ENCODE measurements at regions not wholly inside any gene's neighbourhood (a gene's known extent, or its start where the extent isn't known, plus 50 kb on each side); places are given as distances from the start of the nearest gene placed in this dataset.
A peak's percentile ranks its signal among the peaks of the same experiment; 100 is the strongest.

DNA sequence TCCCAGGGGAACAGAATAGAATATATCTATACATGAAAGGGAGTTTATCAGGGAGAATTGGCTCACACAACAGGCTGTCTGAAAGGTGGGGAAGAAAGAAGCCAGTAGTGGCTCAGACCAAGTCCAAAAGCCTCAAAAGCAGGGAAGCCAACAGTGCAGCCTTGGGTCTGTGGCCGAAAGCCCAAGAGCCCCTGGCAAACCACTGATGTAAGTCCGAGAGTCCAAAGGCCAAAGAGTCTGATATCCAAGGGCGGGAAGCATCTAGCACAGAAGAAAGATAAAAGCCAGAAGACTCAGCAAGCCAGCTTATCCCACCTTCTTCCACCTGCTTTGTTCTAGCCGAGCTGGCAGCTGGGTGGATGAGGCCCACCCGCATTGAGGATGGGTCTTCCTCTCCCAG, 172.5 kb downstream of the CCDC71L start:
- Histone ChIP-seq H3K36me3 (no peaks in the 10 kb centered on the region), H3K9me3 (no peaks in the 10 kb centered on the region), H3K4me3 (no peak overlapping the region), H3K27ac (no peak overlapping the region), H3K4me1 (peaks cover 5 to 40% (median 16%) of the 10 kb centered on the region in 3 donors), H3K27me3 (no peaks in the 10 kb centered on the region)
- no peak for TF ChIP-seq CTCF (IDR thresholded peaks at IDR 0.05)
- TF ChIP-seq POLR2AphosphoS5 (IDR thresholded peaks at IDR 0.05): no peak
- no peak for TF ChIP-seq EP300 (IDR thresholded peaks at IDR 0.05)
- no peak for TF ChIP-seq POLR2A (IDR thresholded peaks at IDR 0.05)
- no peak for ATAC-seq
- WGBS, 2 donors (ENCODE audit: low coverage in 1 of 2): 67 to 83% methylated on average over 3 to 5 of the region's 5 CpGs

- no peak for TF ChIP-seq EP300 (IDR thresholded peaks at IDR 0.05)
- TF ChIP-seq POLR2AphosphoS5 (IDR thresholded peaks at IDR 0.05): no peak
- TF ChIP-seq CTCF (IDR thresholded peaks at IDR 0.05): no peak
- no peak for TF ChIP-seq POLR2A (IDR thresholded peaks at IDR 0.05)
- Histone ChIP-seq H3K36me3 (no peaks in the 10 kb centered on the region), H3K9me3 (no peaks in the 10 kb centered on the region), H3K27me3 (no peaks in the 10 kb centered on the region), H3K27ac (no peak overlapping the region), H3K4me3 (no peak overlapping the region), H3K4me1 (peaks cover 5 to 40% (median 16%) of the 10 kb centered on the region in 3 donors)
- no peak for ATAC-seq
Measured at GRCh38 chr7:106487892-106488291, 173.1 kb downstream of the CCDC71L start.

DNA sequence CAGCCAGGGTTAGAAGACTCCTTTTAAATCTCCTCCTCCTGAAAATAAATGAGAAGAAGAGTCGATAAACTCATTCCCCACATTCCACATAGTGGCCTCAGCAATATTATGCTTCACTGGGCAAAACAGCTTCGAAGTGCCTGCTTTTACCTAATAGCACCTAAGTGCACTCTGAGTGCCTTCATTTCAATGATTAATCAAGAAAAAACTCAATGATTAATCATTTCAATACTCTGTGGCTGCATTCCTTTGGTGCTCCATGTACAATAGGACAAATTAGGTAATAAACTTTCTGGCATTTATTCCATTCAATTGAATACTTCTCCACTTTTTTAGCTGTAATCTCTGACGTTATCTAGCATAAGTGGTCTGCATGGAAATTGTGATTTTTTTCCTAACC, 174.6 kb downstream of the CCDC71L start:
- Histone ChIP-seq H3K27ac (peak overlapping the region; percentile 69 to 92 (median 78)), H3K27me3 (no peaks in the 10 kb centered on the region), H3K4me1 (peaks cover 5 to 40% (median 16%) of the 10 kb centered on the region in 3 donors), H3K9me3 (no peaks in the 10 kb centered on the region), H3K36me3 (no peaks in the 10 kb centered on the region), H3K4me3 (no peak overlapping the region)
- peak; percentile 31 for ATAC-seq
- TF ChIP-seq EP300 (IDR thresholded peaks at IDR 0.05): no peak
- no peak for TF ChIP-seq POLR2AphosphoS5 (IDR thresholded peaks at IDR 0.05)
- no peak for TF ChIP-seq CTCF (IDR thresholded peaks at IDR 0.05)
- TF ChIP-seq POLR2A (IDR thresholded peaks at IDR 0.05): no peak
- WGBS, 2 donors (ENCODE audit: low coverage in 1 of 2): 44% methylated on average over 3 of the region's 3 CpGs

- peak; percentile 74 for ATAC-seq
- peaks cover 5 to 42% (median 16%) of the 10 kb centered on the region in 3 donors for H3K4me1 ChIP-seq
- H3K4me3 ChIP-seq: no peak overlapping the region
- peak overlapping the region; percentile 69 to 92 (median 78) for H3K27ac ChIP-seq
- no peaks in the 10 kb centered on the region for H3K9me3 ChIP-seq
- WGBS, 2 donors (ENCODE audit: low coverage in 1 of 2): 33 to 100% methylated on average over 1 of the region's 1 CpG
- H3K36me3 ChIP-seq: no peaks in the 10 kb centered on the region
- TF ChIP-seq EP300 (IDR thresholded peaks at IDR 0.05): no peak
- TF ChIP-seq POLR2AphosphoS5 (IDR thresholded peaks at IDR 0.05): peak; percentile 56
- no peak for TF ChIP-seq POLR2A (IDR thresholded peaks at IDR 0.05)
- TF ChIP-seq CTCF (IDR thresholded peaks at IDR 0.05): no peak
- no peaks in the 10 kb centered on the region for H3K27me3 ChIP-seq
Measured at GRCh38 chr7:106485919-106486318, 175.0 kb downstream of the CCDC71L start.

- 0% methylated on average over 1 of the region's 1 CpG; no CpG with 5 or more reads in 1 of the 2 donors for WGBS, 2 donors (ENCODE audit: low coverage in 1 of 2)
- Histone ChIP-seq H3K9me3 (no peaks in the 10 kb centered on the region), H3K4me3 (no peak overlapping the region), H3K4me1 (peaks cover 5 to 51% (median 16%) of the 10 kb centered on the region in 3 donors), H3K36me3 (no peaks in the 10 kb centered on the region), H3K27ac (peak overlapping the region; percentile 69 to 92 (median 78)), H3K27me3 (no peaks in the 10 kb centered on the region)
- TF ChIP-seq POLR2AphosphoS5 (IDR thresholded peaks at IDR 0.05) (peak; percentile 60), EP300 (IDR thresholded peaks at IDR 0.05) (no peak)
- ATAC-seq: no peak
Measured at GRCh38 chr7:106485031-106485551, 175.9 kb downstream of the CCDC71L start.
